ENCODE measurements at regions not wholly inside any gene's neighbourhood (a gene's known extent, or its start where the extent isn't known, plus 50 kb on each side); places are given as distances from the start of the nearest gene placed in this dataset.

DNA sequence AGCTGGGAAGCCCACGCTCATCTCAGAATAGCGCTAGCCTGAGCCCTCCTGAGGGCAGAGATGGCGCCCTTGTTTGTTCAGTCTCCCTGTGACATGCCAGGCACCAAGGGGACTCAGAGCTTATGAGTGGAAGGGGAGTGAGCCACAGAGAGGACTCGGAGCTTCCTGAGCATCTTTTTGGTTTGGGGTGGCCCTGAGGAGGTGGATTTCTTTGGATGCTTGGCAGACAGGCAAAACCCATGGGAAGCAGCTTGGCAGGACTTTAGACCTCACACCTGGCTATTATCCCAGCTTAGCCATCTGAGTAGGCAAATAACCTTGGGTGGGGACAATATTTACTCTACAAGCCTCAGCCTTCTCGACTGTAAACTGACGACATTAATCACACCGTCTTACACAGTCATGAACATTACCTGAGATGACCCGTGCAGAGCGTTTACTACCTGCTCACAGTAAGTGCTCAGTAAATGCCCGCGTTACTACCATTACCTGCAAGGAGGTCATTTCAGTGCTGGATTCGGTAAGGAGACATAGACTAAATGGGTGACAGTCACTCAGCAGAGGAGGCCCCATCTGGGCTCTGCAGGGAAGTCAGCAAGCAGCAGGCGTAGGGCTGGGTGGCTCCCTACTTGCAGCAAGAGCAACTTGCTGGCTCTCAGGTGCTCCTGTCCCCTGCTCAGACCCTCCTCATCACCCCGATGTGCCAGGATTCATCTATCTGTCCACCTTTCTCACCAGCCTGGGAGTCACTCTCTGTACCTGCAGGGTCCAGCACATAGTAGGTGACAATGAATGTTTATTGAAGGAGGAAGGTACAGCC lies 54.9 kb downstream of the KLHDC7A start:
- no peak for DNase-seq (ENCODE audit: low spot score)

GRCh38 chr1:18536356-18536755 lies 55.6 kb downstream of the KLHDC7A start:
- no peak for DNase-seq (ENCODE audit: low spot score)

DNA sequence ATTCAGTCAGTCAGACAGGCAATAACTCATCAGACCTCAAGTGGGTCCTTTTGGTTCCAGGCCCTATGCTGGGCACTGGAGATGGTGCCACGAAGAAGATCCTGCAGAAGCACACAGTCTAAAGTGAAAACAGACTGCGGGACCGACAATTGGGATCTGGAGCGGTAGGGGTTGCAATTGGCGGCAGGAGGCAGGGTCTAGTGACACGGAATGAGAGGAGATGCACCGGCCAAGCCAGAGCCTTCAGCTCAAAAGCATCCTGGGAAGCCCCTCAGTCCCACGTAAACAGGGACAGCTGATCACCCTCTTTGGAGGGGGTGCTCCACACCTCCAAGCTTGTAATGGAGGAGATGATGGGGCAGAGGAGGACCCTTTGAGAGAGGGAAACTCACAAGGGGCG lies 56.2 kb downstream of the KLHDC7A start:
- no peak for DNase-seq (ENCODE audit: low spot score)

DNA sequence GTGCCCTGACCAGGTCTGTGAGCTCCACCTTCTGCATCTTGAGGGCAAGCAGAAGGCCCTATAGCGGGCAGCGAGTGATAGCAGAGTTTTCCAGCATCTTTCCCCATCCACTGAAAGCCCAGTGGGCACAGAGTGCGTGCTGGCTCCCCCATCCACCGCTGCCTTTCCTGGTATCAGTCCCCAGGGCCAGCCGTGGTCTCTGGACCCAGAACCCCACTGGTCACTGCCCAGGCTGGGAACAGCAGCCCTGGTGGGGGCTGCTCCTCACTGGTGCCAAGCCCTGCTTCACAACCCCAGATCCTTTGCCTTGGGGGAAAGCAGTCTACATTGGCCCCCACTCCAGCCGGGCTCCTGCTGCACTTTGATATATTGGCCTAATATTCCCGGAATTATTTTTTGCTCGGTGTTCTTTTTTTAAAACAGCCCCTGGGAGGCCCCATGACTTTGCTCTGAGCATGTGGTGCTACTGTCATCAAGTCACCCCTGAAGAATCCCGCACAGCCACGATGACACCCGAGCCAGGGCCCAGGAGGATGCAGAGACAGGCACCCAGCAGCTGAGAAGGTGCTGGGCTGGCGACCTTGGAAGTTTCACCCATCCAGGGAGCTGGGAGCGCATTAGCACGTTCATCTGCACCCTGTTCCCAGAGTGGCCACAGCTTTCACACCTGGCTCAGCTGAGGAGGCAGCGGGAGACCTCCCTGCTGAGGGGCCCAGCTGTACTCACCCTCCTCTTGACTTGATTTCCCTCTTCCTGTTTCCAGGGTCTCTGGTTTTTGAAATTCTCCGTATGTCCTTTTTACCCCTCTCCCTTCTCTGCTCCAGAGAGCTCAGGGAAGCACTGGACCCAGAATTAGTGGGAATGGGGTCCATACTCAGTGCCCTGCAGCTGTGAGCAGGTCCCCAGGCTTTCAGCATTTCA lies 56.9 kb downstream of the KLHDC7A start:
- DNase-seq (ENCODE audit: low spot score) = no peak

DNA sequence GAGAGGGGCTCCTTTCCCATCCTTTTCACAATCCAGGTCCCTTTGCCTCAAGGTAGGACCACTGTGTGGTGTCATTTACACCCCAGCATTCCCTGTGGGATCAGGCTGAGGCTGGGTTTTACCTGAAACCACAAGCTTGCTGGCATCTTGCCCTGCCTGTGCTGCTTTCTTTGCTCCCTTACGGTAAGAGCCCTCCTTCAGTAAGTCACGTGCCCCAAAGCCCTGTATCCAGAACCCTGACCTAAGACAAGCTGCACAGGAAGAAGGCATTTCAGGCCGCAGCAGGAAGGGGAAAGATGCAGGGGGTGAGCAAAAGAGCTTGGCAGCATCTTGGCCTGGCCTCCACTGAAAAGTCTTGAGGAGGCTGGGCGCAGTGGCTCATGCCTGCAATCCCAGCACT lies 58.4 kb downstream of the KLHDC7A start:
- DNase-seq (ENCODE audit: low spot score) = no peak

GRCh38 chr1:18540136-18540765 lies 59.5 kb downstream of the KLHDC7A start:
- no peak for DNase-seq (ENCODE audit: low spot score)

DNA sequence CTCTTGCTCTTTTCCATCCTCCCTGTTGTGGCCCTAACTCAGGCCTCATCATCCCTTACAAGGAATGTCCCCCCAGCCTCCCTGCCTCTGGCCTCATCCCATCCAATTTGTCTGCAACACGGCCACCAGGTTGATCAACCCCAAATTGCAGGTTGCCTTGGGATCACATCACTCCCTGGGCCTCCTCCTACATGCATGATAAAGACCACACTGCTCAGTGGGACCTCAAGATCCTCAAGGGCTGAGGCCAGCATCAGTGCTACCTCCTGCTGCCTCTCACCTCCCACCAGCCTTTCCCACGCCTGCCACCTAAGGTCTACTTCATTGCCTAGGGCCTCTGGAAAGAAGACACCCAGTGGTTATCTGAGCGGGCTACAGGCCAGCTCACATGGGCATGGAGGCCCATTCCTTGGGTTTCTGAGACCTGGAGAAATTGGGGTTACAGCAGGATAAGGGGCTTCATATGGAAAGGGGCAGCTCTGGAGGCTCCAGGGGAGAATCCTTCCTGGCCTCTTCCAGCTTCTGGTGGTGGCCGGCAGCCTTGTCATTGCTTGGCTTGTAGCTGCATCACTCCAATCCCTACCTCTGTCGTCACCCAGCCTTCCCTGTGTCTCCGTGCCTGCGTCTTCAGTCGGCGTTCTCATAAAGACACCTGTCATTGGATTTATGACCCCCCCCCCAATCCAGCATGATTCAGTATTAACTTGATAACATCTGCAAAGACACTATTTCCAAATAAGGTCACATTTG lies 60.5 kb downstream of the KLHDC7A start:
- no peak for DNase-seq (ENCODE audit: low spot score)

DNA sequence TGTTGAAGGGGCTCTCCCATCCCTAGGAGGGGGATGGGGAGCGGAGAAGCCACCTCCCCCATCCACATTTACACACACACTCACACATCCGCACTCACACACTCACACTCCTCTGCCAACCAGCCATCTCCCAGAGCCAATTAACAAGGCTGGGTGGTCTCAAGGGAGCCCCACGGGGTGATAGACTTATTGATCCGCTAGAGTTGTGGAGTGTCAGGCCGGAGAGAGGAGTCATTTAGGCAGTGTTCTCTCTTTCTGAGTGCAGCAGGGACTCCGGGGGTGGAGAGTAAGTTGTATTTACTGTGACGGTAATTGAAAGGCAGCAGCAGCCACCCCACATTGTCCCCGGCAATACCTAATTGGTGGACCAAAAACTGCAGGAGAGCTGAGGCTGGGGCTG lies 61.6 kb downstream of the KLHDC7A start:
- DNase-seq (ENCODE audit: low spot score) = no peak

DNA sequence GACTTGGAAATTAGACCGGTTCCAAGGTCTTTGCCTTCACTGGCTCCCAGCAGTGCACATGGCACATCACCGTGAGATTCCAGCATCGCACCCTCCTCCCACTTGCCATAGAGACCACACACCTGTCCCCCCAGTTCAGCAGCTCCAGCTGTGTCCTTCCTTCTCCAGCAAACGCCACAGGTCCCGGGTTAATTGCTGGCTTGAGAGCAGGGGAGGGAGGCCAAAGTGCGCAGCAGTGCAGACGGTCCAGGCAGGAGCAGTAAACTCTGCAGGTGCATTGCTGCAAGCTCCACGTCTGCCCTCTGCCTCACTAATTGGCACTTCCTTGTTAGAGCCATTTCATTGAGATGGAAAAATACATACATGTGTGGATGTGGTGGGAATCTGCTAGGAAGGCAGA lies 65.3 kb downstream of the KLHDC7A start:
- DNase-seq (ENCODE audit: low spot score) = no peak

DNA sequence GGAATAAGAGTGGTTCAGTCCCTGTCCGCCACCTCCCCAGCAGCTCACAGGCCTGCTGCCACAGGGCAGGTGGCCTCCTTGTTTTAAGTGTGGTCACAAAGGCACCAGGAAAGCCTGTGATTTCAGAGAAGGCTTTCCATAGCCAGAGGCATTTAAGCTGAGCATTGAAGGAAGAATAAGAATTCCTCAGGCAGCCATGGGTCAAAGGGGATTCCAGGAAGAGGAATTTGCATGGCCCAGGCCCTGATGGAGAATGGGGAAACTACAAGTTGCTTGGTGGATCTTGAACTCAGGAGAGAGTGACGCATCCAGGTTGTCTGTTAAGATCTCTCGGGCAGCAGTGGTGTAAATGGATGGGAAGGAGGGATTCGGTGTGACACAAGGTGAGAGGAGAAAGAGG lies 66.7 kb downstream of the KLHDC7A start:
- no peak for DNase-seq (ENCODE audit: low spot score)

DNA sequence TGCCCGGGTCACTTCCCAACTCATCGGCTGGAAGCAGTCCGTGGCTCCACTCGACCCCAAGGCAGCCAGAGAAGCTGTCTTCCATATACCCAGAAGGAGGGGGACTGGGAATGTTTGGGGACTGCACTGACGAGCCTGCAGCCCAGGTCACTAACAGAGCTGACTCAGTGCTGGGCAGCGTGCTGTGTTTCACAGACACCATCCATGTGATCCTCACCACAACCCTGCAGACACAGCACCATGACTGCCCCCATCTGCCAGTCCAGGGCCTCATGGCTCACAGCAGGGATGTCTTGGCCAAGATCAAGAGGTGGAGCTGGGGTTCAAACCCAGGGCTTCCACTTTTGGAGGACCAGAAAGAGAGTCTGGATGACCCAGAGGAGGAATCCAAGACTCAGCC lies 67.9 kb downstream of the KLHDC7A start:
- no peak for DNase-seq (ENCODE audit: low spot score)

DNA sequence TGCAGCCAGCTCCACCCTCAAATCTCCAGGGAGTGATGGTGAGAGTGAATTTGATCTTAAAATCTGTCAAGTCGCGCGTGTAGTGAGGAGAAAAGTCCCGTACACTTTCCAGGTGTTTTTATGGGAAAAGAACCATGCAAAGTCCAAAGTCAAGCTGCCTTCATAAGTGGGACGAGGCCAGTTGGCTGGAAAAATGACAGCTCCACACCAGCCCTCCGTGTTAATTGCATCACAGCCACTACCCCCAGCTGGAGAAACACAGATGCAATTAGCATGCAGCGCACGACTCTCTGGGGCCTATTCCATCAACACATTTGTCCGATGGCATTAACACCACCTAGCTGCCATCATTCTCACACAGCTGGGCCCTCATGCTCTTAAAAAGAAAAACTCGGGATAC lies 68.4 kb downstream of the KLHDC7A start:
- DNase-seq (ENCODE audit: low spot score) = no peak

GRCh38 chr1:18549906-18550305 lies 69.2 kb downstream of the KLHDC7A start:
- DNase-seq (ENCODE audit: low spot score) = no peak

DNA sequence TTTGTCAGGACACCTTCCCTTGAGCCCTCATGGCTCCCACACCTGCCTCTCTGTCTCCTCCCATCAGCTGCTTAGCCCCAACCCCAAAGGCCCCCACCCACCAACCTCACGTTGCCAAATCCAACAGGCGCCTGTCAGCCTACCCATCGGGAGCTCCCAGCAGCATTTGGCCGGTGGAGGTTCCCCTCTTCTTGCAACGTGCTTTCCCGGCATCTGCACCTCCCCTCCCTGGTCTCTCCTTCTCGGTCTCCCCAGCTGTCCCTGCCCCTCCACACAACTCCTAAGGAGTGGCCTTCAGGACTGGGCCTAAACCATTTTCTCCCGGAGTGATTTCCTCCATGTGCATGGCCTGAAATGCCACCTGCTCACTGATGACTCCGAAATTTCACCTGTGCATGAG lies 71.9 kb downstream of the KLHDC7A start:
- no peak for DNase-seq (ENCODE audit: low spot score)

DNA sequence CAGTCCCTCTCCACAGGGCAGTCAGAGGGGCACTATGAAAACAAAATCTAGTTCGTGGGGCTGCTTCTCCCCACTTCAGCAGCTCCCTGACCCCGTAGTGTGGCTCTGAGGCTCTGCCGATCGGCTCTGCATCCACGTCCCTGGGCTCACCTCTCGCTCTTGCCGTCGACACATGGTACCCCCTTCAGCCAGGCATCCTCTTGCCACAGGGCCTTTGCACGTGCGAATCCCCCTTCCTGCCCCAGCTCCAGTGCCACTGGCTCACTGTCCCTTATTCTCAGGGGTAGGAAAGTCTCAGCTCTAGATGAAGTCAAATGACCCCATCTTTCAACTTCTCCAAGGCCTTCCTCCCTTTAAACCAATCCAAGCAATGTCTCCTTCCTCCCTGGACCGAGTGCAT lies 72.7 kb downstream of the KLHDC7A start:
- no peak for DNase-seq (ENCODE audit: low spot score)

DNA sequence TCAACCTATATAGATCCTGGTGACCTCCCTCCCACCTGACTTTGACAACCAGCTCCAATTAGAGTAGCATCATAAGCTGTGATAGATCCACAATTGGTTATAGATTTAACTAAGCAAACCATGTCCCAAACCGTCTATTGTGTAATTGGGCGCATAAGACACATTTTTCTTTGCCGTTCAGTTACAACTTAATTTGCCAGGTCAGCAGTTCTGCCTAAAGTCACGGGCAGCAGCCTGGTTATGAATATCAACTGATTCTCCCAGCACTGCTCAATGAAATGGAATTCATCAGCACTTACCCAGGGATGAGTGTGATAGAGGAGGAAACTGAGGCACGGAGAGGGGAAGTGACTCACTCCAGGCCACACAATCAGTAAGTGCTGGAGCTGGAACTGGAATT lies 73.4 kb downstream of the KLHDC7A start:
- no peak for DNase-seq (ENCODE audit: low spot score)

- DNase-seq (ENCODE audit: low spot score) = no peak
Measured at GRCh38 chr1:18554597-18554996, 73.9 kb downstream of the KLHDC7A start.

- no peak for DNase-seq (ENCODE audit: low spot score)
Measured at GRCh38 chr1:18555036-18555435, 74.3 kb downstream of the KLHDC7A start.

DNA sequence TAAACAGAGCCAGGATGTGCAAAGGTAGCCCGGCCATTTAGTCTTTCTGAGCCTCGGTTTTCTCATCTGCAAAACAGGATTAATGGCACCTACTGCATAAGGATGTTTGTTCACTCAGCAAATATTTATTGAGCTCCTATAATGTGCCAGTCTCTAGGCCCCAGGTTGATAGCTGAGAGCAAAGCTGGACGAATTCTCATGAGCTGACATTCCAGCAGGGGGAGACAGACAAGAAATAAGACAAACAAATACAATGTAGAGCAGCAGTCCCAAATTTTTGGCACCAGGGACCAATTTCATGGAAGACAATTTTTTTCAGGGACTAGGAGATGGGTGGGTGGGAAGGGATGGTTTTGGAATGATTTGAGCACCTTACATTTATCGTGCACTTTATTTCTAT lies 74.3 kb upstream of the PAX7 start:
- DNase-seq (ENCODE audit: low spot score) = peak; percentile 23

DNA sequence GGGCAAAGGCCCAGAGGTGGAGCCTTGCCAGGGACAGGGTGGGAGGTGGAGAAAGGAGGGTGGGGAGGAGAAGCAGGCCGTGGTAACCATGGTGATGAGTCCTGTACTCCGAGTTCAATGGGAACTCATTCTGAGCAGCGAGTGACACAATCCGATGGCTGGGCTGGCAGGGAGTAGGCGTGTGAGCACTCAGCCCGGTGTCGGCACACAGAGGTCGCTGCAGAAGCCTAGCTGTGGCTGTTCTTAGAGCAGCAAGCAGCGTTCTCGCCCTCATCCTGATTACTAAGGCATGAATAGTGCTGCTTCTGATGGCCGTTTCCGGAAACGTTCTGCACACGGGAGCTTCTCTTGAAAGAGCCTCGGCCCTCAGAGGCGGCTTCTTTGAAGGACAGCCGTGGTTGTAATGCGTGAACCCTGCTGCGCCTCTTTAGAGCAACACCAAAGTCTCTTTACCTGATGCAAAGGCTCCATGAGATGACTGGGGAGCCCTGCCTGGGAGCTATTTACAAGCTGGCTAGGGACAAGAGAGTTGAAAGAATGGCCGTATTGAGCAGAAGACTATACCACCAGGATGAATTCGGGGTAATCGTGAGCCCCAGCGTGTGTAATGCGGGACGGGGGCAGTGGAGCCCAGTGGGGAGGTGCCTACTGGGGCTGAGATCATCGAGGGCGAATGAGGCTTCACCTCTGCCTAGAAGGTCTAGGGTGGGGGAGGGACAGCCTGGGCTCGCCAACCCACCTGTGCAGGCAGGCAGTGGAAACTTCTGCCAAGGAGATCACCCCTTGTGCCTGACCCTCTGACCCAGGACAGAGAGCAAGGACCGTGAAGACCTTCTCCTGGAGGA lies 72.8 kb upstream of the PAX7 start:
- peak; percentile 84 for DNase-seq (ENCODE audit: low spot score)

DNA sequence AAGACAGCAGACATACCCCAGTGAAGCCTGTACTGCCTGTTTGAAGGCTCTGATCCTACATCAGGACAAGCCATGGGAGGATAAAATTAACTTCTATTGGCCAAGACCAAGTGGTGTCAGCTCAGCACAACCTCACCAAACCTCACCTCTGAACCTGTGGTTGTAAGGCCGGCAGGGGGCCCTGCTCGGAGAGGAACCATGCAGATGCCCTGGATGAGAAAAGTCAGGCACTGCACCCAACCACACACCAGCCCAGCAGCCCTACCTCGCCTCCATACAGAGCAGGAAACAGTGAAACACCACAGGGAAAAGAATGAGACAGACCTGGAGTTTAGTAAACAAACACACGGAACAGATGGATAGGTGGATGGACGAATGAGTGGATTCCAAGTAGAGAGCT lies 70.0 kb upstream of the PAX7 start:
- DNase-seq (ENCODE audit: low spot score) = no peak
